HUES64 (cell line): ENCODE measurements at regions not wholly inside any gene's neighbourhood (a gene's known extent, or its start where the extent isn't known, plus 50 kb on each side); places are given as distances from the start of the nearest gene placed in this dataset.

Experiments used
- H3K27ac ChIP-seq: 2 replicates; pipeline ENCODE4 v1.7.0; 2013; ENCODE audit warnings: low read depth, low read length, inconsistent platforms
- H3K27me3 ChIP-seq: 2 replicates; pipeline ENCODE4 v1.6.1; 2013; ENCODE audit warnings: mild to moderate bottlenecking, low read length; ENCODE audit not compliant: insufficient read depth
- H3K36me3 ChIP-seq: 2 replicates; pipeline ENCODE4 v1.6.1; 2013; ENCODE audit warnings: mild to moderate bottlenecking, low read length; ENCODE audit not compliant: insufficient read depth
- H3K4me1 ChIP-seq: 2 replicates; pipeline ENCODE4 v1.6.1; 2013; ENCODE audit warnings: mild to moderate bottlenecking, low read length, moderate library complexity; ENCODE audit not compliant: insufficient read depth
- H3K4me3 ChIP-seq: 2 replicates; pipeline ENCODE4 v1.5.1; 2013; ENCODE audit warnings: mild to moderate bottlenecking, low read length, moderate library complexity
- H3K9ac ChIP-seq: 2 replicates; pipeline ENCODE4 v1.6.1; 2013; ENCODE audit warnings: mild to moderate bottlenecking, low read depth, low read length
- H3K9me3 ChIP-seq: 2 replicates; pipeline ENCODE4 v1.6.1; 2013; ENCODE audit warnings: low read depth, low read length; ENCODE audit not compliant: insufficient read depth
- WGBS: fragments of 150-250, 120-280 bp; methylation state at CpG from one replicate; pipeline ENCODE4 v1.1.7; 2013; ENCODE audit warnings: missing lambda C conversion rate; 5-methylcytosine and 5-hydroxymethylcytosine counted together

DNA sequence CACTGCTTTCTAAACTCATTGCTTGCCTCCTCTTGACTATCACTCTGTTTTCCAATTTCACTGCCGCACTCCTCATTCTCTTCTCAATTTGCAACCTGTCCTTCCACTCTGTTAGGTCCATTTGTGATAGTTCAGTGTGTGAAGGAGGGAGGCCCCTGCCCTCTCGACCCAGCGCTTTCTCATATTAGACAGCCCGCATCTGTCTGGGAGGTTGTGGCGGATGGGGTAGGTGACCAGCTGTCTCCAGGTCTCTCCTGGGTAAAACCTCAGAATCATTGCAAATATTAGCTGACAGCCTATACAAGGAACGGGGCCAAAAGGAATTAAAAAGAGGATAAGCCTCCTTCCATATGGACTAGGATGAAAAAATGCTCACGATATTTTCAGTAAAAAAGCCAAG is 358.3 kb downstream of the SHQ1 start:
- Histone ChIP-seq H3K36me3 (no peaks in the 10 kb centered on the region), H3K4me3 (no peak overlapping the region), H3K9me3 (no peaks in the 10 kb centered on the region), H3K9ac (no peak overlapping the region), H3K27me3 (no peaks in the 10 kb centered on the region), H3K27ac (no peak overlapping the region), H3K4me1 (peaks cover 34% of the 10 kb centered on the region)
- WGBS = 95% methylated on average over 7 of the region's 7 CpGs

DNA sequence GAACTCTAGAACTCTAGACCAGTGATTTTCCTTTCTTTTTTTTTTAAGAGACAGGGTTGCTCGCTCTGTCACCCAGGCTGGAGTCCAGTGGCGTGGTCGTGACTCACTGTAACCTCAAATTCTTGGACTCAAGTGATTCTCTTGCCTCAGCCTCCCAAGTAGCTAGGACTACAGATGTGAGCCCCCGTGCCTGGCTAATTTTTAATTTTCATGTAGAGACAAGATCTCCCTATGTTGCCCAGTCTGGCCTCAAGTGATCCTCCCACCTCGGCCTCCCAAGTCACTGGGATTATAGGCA is 359.6 kb downstream of the SHQ1 start:
- WGBS = 91% methylated on average over 5 of the region's 5 CpGs
- peaks cover 34% of the 10 kb centered on the region for H3K4me1 ChIP-seq
- H3K4me3 ChIP-seq = no peak overlapping the region
- H3K27ac ChIP-seq = peak overlapping the region; percentile 38; the same call in 1 of the 2 replicates
- H3K36me3 ChIP-seq = no peaks in the 10 kb centered on the region
- no peaks in the 10 kb centered on the region for H3K9me3 ChIP-seq
- H3K9ac ChIP-seq = no peak overlapping the region
- H3K27me3 ChIP-seq = no peaks in the 10 kb centered on the region

DNA sequence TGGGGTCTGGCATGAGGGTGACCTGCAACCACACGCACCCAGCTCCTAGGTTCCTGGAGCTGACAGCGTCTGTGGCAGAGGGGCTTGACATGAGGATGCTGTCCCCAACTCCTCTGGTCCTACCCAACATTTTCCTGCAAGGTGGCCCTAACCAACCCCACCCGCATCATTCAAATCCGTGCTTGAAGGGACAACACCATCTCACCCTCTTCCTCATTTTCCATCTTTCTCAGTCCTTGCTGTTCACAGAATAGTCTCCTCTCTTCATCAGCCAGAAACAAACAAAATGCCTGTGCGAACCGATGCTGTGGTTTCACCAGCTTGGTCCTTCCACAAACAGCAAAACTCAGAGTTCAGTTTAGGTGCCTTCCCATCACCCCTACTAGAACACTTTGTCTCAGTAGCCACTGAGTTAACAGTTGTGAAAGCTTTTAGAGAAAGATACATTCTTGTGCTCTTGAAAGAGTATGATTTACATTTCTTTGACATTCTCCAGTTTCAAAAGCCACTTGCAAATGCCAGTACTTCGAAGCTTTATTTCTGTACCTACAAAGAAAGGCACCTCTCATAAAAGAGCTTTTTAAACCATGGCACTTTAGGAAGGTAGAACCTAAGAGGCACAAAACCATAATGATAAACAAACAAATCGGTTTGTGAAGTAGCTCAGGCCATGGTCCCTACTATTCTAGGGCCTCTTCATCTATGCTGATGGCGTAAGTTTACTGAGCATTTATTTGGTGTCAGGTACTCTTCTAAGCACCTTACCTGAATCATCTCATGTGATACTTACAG is 360.1 kb downstream of the SHQ1 start:
- 61% methylated on average over 9 of the region's 9 CpGs for WGBS
- H3K27ac ChIP-seq = peak overlapping the region; percentile 38; the same call in 1 of the 2 replicates

DNA sequence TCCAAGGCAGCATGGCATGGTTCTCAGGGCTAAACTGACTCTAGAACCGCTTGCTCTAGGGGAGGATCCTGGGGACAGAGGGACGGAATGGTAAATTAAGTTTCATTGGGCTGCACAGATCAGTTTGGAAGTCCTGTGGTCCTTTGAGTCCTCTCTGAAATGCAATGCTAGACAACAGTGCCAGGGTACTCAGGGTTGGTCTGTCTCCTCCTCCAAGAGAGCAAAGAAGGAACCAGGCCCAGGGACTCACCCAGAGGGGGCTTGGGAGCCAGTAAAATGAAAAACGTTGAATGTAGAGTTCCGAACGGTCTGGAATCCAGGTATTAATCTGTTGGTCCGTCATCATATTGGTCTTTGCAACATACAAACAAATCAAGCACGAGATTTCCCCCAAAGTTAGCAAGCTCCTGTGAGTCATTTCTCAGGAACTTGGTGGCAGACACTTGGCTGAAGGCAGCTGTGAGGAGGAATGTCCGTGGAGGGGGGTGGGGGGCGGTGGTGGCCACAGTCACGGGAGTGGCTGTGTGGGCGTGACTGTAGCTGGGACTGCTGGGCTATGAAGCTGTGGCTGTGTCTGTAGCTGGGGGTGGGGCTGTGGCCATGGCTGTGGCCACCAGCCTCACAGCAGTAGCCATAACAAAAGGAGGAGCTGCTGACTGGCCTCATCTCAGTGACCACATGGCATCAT is 361.0 kb downstream of the SHQ1 start:
- Histone ChIP-seq H3K9me3 (no peaks in the 10 kb centered on the region), H3K27me3 (no peaks in the 10 kb centered on the region), H3K4me1 (peaks cover 42% of the 10 kb centered on the region), H3K4me3 (no peak overlapping the region), H3K9ac (no peak overlapping the region), H3K36me3 (no peaks in the 10 kb centered on the region), H3K27ac (no peak overlapping the region)
- 70% methylated on average over 11 of the region's 11 CpGs for WGBS

More for the DNA sequence above, 360.1 kb downstream of the SHQ1 start:
- H3K9me3 ChIP-seq = no peaks in the 10 kb centered on the region
- no peaks in the 10 kb centered on the region for H3K36me3 ChIP-seq
- H3K4me3 ChIP-seq = no peak overlapping the region
- no peaks in the 10 kb centered on the region for H3K27me3 ChIP-seq
- H3K4me1 ChIP-seq = peaks cover 37% of the 10 kb centered on the region
- H3K9ac ChIP-seq = no peak overlapping the region

DNA sequence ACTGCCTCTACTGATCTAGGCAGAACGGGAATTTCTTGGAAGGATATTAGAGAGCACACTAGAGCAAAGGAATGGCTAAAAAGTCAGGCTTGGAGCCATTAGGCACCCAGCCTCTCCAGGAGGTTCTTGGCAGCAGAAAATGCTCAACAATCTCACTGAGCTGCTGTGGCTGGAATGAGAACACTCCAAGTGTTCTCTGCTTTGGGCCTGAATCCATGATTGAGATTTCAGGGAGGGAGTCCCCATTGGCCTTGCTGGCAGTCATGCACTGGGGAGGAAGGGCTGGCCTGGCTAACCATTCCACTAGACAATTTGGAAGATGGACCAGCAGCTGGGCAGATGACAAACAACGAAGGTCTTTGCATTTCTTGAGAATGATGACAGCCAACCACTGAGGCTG is 362.6 kb downstream of the SHQ1 start:
- no peak overlapping the region for H3K9ac ChIP-seq
- H3K9me3 ChIP-seq = no peaks in the 10 kb centered on the region
- peaks cover 31% of the 10 kb centered on the region for H3K4me1 ChIP-seq
- H3K27ac ChIP-seq = no peak overlapping the region
- H3K36me3 ChIP-seq = no peaks in the 10 kb centered on the region
- H3K4me3 ChIP-seq = no peak overlapping the region
- no peaks in the 10 kb centered on the region for H3K27me3 ChIP-seq
- 89% methylated on average over 2 of the region's 2 CpGs for WGBS

DNA sequence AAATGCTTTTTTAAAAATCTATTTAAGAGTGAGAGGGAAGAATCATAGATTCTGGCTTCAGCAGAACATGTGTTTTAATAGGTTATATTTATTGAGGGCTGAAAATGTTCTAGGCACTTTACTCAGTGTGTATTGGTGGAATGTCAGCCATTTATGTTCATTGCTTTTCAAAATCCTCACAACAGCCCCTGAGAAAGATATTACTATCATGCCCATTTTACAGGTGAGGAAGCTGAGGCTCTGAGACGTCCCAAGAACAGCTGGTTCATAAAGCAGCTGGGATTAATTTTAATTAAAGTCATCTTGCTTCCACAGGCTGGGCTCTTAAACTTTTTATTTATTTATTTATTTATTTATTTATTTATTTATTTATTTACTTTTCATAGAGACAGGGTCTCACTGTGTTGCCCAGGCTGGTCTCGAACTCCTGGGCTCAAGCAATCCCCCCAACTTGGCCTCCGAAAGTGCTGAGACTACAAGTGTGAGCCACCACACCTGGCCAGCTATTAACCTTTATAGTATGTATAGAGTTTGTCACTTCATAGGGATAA is 364.6 kb downstream of the SHQ1 start:
- Histone ChIP-seq H3K4me1 (peaks cover 29% of the 10 kb centered on the region), H3K27ac (no peak overlapping the region), H3K36me3 (no peaks in the 10 kb centered on the region), H3K4me3 (no peak overlapping the region), H3K9ac (no peak overlapping the region), H3K27me3 (no peaks in the 10 kb centered on the region), H3K9me3 (no peaks in the 10 kb centered on the region)
- 94% methylated on average over 3 of the region's 3 CpGs for WGBS

DNA sequence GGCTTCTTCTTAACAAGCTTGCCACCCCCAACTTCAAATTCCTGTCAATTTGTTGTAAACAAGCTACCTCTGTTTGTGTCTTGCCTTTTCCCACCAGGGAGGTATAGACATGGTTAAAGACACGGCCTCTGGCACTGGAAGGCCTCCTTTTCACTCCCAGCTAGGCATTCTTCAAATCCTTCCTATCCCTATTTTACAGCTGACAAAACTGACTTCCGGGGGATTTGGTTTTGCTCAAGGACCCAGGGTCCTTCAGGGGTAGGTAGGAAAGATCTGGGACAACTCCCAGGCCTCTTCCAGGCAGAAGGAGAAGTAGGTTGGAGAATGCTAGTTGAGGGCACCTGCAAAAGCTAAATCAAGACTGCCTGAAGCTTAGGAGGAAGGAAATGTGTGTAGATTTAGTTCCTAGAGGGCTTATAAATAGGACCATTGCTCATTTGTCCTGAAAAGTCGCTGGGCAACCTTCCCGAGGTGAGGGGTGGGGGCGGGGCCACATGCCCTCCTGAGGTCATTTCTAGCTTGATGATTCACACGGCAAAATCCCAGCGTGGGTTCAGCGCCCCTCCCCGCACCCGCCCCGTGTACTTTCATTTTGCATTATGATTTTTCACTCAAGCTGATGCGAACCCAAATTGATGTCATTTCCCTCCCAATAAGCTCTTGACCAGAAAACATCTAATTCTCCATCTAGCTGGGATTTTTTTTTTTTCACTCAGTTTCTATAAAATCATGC is 365.5 kb downstream of the SHQ1 start:
- Histone ChIP-seq H3K36me3 (no peaks in the 10 kb centered on the region), H3K9me3 (no peaks in the 10 kb centered on the region), H3K27me3 (no peaks in the 10 kb centered on the region), H3K4me1 (peaks cover 21% of the 10 kb centered on the region), H3K4me3 (no peak overlapping the region), H3K27ac (no peak overlapping the region), H3K9ac (no peak overlapping the region)
- WGBS = 37% methylated on average over 12 of the region's 12 CpGs

DNA sequence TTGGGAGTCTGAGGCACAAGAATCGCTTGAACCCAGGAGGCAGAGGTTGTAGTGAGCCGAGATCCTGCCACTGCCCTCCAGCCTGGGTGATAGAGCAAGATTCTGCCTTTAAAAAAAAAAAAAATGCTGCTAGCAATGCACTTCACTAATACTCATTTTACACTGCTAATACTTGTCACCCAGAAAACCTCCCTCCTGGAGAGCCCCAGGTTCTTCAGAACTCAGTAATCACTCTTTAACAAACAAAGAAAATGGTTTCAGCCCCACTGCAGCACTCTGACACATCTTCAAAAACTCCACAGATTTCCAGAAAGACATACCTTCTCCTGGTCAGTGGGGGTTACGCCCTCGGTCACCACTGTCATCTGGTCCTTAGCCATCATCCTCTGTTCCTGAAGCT is 366.7 kb downstream of the SHQ1 start:
- Histone ChIP-seq H3K27me3 (no peaks in the 10 kb centered on the region), H3K4me1 (peaks cover 11% of the 10 kb centered on the region), H3K9me3 (no peaks in the 10 kb centered on the region), H3K9ac (no peak overlapping the region), H3K4me3 (no peak overlapping the region), H3K36me3 (no peaks in the 10 kb centered on the region), H3K27ac (no peak overlapping the region)
- 95% methylated on average over 4 of the region's 4 CpGs for WGBS

DNA sequence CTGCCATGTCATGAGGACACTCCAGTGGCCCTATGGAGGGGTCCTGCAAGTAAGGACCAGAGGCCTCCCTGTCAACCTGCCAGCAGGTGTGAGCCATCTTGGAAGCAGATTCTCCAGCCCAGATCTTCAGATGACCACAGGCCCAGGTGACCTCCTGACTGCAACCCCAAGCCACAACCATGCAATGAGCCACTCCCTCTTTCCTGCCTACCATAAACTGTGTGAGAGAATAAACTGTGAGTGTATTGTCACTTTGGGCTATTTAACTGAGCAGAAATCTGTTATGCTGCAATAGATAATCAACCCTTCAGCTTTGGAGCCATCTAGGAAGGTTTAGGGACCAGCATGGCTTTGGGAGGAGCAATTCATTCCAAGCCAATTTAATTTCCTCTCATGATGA is 367.9 kb downstream of the SHQ1 start:
- no peaks in the 10 kb centered on the region for H3K36me3 ChIP-seq
- H3K4me1 ChIP-seq = peaks cover 11% of the 10 kb centered on the region
- H3K27me3 ChIP-seq = no peaks in the 10 kb centered on the region
- no peaks in the 10 kb centered on the region for H3K9me3 ChIP-seq
- H3K27ac ChIP-seq = no peak overlapping the region
- no peak overlapping the region for H3K9ac ChIP-seq
- H3K4me3 ChIP-seq = no peak overlapping the region

DNA sequence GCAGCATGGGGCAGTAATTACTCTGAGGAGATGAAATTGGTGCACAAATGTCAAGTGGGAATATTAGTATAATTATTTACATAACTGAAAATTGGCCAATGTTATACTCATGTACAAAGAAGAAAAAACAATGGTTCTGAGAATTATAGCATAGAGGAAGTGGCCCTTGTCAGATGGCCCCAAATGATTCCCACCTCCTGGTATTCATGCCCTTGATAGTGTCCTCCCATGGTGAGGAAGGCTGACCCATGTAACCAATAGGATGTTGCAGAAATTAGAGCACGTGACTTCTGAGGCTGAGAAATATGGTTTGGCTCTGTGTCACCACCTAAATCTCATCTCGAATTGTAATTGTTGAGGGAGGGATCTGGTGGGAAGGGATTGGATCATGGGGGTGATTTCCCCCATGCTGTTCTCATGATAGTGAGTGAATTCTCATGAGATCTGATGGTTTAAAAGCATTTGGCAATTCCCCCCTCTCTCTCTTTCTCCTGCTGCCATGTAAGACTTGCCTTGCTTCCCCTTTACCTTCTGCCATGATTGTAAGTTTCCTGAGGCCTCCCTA is 368.5 kb downstream of the SHQ1 start:
- no peaks in the 10 kb centered on the region for H3K36me3 ChIP-seq
- H3K27ac ChIP-seq = no peak overlapping the region
- H3K4me1 ChIP-seq = peaks cover 11% of the 10 kb centered on the region
- no peaks in the 10 kb centered on the region for H3K27me3 ChIP-seq
- H3K9me3 ChIP-seq = no peaks in the 10 kb centered on the region
- WGBS = 87% methylated on average over 2 of the region's 2 CpGs
- H3K9ac ChIP-seq = no peak overlapping the region
- no peak overlapping the region for H3K4me3 ChIP-seq

DNA sequence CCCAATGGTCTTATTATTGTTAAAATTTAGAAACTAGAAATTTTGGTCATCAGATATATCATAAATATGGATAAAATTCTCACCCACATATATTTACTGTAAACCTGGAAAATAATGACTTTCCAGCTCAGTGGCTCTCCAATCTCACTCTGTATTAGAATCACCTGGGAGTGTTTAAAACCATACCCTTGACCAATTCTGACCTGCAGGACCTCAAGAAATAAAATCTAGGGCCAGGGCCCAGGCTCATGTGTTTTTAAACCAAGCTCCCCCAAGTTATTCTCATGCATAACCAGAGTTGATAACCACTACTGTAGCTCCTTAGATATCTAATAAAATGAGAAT is 372.1 kb downstream of the SHQ1 start:
- no peaks in the 10 kb centered on the region for H3K9me3 ChIP-seq
- H3K4me3 ChIP-seq = no peak overlapping the region
- no peaks in the 10 kb centered on the region for H3K36me3 ChIP-seq
- H3K4me1 ChIP-seq = no peaks in the 10 kb centered on the region
- H3K9ac ChIP-seq = no peak overlapping the region
- H3K27ac ChIP-seq = no peak overlapping the region
- no peaks in the 10 kb centered on the region for H3K27me3 ChIP-seq
